ENCODE measurements at regions not wholly inside any gene's neighbourhood (a gene's known extent, or its start where the extent isn't known, plus 50 kb on each side); places are given as distances from the start of the nearest gene placed in this dataset.
"Not testable (repeated sequence)": the region's sequence is repeated elsewhere in the genome, so short reads cannot be mapped to it uniquely, and the experiment has no call there.

- in situ Hi-C loops (cut with HindIII; ENCODE audit: low sequenced_read_pairs): no loop called here
Observed at GRCh38 chr6:119758385-119758784, 408.8 kb upstream of the MAN1A1 start.

DNA sequence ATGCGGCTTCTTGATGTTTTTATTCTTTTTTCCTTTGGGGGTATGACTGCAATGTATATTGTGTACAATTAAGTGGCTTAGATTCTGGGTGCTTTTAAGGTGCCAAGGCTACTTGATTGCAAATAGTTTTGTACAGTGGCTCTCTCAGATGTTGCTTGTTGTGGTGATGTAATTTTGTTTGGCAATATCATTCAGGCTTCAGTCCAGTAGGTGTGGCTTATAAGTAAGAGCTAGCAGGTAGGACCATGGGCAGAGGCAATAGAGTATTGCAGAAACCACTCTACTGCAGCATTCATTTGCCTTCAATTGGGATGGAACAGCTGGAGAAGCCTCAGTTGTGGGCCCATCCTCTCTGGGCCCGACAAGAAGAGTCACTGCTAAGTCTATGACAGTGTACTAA lies 407.9 kb upstream of the MAN1A1 start:
- in situ Hi-C loops (cut with HindIII; ENCODE audit: low sequenced_read_pairs): no loop called here

DNA sequence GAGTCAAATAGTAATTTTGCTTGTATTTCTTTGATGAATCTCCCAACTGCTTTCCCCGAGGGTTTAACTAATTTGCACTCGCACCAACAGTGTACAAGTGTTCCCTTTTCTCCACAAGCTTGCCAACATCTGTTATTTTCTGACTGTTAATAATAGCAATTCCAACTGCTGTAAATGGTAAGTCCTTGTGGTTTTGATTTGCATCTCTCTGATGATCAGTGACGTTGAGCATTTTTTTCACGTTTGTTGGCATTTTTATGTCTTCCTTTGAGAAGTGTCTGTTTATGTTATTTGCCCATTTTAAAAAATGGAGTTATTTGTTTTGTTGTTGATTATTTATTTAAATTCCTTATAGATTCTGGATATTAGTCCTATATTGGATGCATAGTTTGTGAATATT lies 399.8 kb upstream of the MAN1A1 start:
- in situ Hi-C loops (cut with HindIII; ENCODE audit: low sequenced_read_pairs): no loop called here

GRCh38 chr6:119748535-119748934 lies 399.0 kb upstream of the MAN1A1 start:
- in situ Hi-C loops (cut with HindIII; ENCODE audit: low sequenced_read_pairs): not testable (repeated sequence)

DNA sequence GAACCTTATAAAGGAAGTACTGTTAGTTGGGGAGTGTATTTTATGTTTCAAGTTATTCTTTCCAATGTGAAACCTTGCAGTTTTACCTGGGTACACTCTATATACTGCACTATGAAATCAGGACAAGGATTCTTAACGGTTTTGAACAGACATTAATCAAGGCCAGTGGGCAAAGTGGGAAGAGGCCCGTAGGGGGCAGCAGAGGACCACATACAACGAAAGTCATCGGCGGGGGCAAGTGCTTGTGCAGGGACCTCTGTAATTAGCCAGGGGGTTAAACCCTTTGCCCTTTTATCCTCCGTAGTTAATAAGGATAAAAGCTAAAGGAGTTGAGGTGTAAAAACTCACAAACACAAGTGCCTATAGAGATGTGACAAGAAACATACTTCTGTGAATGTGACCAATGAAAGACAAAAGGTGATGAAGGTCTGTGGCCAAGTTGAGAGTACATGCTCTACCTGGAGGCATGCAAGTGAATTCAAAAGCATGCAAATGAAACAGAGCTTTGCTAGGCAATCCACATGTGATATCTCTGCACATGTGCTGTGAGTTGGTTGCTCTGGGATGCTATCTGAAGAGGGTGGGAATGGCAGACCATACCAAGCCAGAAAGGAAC lies 392.7 kb upstream of the MAN1A1 start:
- in situ Hi-C loops (cut with HindIII; ENCODE audit: low sequenced_read_pairs): no loop called here

- in situ Hi-C loops (cut with HindIII; ENCODE audit: low sequenced_read_pairs): no loop called here
Observed at GRCh38 chr6:119739769-119740168, 390.2 kb upstream of the MAN1A1 start.

GRCh38 chr6:119738425-119738824 lies 388.9 kb upstream of the MAN1A1 start:
- in situ Hi-C loops (cut with HindIII; ENCODE audit: low sequenced_read_pairs): no loop called here

GRCh38 chr6:119736296-119737021 lies 386.9 kb upstream of the MAN1A1 start:
- in situ Hi-C loops (cut with HindIII; ENCODE audit: low sequenced_read_pairs): no loop called here

- in situ Hi-C loops (cut with HindIII; ENCODE audit: low sequenced_read_pairs): no loop called here
Observed at GRCh38 chr6:119735530-119735929, 386.0 kb upstream of the MAN1A1 start.

- in situ Hi-C loops (cut with HindIII; ENCODE audit: low sequenced_read_pairs): no loop called here
Observed at GRCh38 chr6:119734227-119734626, 384.7 kb upstream of the MAN1A1 start.

- in situ Hi-C loops (cut with HindIII; ENCODE audit: low sequenced_read_pairs): no loop called here
Observed at GRCh38 chr6:119728935-119729334, 379.4 kb upstream of the MAN1A1 start.

DNA sequence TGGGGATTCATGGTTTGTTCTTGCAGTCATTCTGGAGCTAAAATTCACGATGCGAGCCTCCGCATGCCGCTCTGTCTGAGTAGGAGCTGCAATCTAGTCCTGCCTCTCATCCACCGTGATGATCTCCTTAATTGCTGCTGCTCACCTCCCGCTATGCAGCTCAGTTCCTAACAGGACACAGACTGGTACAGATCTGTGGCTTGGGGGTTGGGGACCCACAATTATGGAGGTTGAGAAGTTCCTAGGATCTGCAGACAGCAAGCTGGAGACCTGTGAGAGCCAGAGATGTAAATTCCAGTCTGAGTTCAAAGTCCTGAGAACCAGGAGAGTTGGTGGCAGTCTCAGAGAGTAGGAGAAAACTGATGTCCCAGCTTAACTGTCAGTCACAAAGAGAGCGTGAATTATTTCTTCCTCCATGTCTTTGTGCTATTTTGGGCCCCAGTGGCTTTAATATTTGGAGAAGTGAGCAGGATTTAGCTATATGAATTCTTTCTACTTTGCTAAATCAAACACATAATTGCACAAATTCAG lies 378.7 kb upstream of the MAN1A1 start:
- in situ Hi-C loops (cut with HindIII; ENCODE audit: low sequenced_read_pairs): no loop called here

DNA sequence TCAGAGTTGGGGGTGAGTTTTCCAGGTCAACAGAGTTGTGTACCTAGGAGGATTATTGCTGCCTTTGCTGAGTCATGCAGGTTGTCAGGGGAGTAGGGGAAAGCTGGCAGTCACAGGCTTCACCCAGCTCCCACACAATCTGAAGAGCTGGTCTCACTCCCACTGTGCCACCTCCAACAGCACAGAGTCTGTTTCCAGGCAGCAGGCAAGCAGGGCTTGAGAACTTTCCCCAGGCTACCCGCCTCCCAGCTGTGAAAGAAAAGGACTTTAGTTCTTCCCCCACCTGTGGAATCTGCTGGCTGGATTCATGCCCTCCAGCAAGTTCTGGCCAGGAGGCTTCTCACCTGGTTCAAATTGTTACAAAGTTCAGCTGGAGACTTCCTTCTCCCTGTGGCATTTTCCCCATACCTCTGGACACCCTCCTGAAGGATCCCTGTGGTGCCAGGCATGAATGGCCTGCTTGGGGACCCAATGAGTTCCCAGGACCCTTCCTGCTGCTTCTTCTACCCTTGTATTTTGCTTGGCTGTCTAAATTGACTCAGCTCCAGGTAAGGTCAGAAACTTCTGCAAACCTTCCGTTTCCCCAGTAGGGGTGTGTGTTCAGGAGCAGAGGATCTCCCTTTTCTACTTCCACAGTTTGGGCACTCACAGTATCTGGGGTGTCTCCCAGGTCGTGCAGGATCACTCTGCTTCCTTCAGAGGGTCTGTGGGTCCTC lies 378.1 kb upstream of the MAN1A1 start:
- in situ Hi-C loops (cut with HindIII; ENCODE audit: low sequenced_read_pairs): no loop called here

- in situ Hi-C loops (cut with HindIII; ENCODE audit: low sequenced_read_pairs): not testable (repeated sequence)
Observed at GRCh38 chr6:119726912-119727311, 377.4 kb upstream of the MAN1A1 start.

- in situ Hi-C loops (cut with HindIII; ENCODE audit: low sequenced_read_pairs): no loop called here
Observed at GRCh38 chr6:119726086-119726485, 376.5 kb upstream of the MAN1A1 start.

DNA sequence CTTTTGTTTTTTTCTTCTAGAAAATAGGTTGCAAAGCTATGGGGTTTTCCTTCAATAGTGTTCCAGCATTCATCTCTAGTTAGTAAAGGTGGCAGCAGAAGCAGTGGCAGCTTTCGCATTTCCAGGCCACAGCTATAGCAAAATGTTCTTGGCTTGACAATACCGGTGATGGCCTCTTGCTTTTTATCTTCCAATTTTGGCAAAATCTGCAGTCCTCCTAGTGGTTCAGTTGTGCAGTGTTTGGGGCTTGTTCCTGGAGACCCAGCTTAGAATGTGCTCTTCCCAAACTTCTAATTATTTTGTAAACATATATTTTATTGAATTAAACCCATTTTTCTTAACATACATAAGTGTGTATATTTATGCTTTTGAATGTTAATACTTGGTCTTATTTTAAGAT lies 370.6 kb upstream of the MAN1A1 start:
- in situ Hi-C loops (cut with HindIII; ENCODE audit: low sequenced_read_pairs): no loop called here

- in situ Hi-C loops (cut with HindIII; ENCODE audit: low sequenced_read_pairs): no loop called here
Observed at GRCh38 chr6:119717942-119718341, 368.4 kb upstream of the MAN1A1 start.

GRCh38 chr6:119716668-119717270 lies 367.2 kb upstream of the MAN1A1 start:
- in situ Hi-C loops (cut with HindIII; ENCODE audit: low sequenced_read_pairs): no loop called here

DNA sequence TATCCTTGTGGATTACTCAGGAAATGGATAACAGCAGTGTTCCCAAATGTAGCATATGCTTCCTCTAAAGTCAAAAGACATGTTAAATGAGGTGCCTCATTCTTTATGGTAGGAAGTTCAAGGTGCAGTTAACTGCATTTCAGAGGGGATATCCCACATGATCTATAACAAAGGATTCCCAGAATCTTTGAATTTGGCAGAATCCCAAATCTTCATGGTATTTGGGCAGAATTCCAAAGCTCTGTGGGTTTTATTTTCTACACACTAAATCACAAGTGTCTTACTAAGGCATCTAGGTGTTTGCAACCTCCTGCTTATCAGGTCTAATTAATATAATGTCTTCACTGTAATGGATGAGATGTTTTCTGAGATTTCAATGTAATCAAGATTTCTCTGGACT lies 364.3 kb upstream of the MAN1A1 start:
- in situ Hi-C loops (cut with HindIII; ENCODE audit: low sequenced_read_pairs): no loop called here

DNA sequence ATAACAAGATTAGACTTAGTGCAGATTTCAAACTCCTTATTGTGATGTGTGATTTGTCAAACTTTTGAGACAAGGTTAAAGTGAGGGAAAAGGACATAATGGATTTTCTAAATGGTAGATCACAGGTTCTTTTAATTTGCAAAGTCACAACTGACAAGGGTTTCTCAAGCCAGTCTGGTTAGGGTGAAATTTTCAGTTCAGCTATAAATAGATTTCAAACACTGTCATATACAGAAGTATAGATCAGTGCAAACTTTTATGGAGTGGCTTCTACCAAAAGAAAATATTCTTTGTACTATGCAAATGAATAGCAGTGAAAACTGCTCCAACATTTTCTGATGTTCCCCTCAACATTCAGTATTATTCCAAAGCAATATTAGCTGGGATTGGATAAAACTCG lies 337.1 kb upstream of the MAN1A1 start:
- in situ Hi-C loops (cut with HindIII; ENCODE audit: low sequenced_read_pairs): no loop called here

DNA sequence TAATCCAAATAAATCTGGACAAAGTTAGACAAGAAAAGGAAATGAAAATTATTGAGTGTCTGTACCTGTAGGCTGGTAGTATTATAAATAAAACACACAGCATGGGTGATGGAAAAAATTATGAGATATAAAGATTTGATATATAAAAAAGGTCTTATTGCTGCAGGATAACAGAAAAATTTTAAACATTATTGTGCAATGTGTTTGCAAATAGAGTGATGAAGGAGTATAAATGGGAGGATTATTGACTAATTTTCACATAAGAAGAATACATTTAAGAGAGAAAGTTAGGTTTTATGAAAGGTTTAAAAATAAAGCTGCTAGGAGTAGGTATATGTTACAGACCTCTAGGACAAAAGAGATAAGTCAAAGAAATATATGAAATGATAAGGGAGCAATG lies 336.7 kb upstream of the MAN1A1 start:
- in situ Hi-C loops (cut with HindIII; ENCODE audit: low sequenced_read_pairs): no loop called here

All from endothelial cell of hepatic sinusoid (primary cell).